HG03469 (cell line): ENCODE measurements at regions not wholly inside any gene's neighbourhood (a gene's known extent, or its start where the extent isn't known, plus 50 kb on each side); places are given as distances from the start of the nearest gene placed in this dataset.

ENCODE experiments used
- ATAC-seq: cut with Tn5 transposase; IDR thresholded peaks from one replicate; pipeline ENCODE4 v1.9.1; 2021; ENCODE audit warnings: mild to moderate bottlenecking, moderate library complexity, moderate number of reproducible peaks; ENCODE audit not compliant: unreplicated experiment

- no peak for ATAC-seq
Measured at GRCh38 chr3:147843331-147843730, 434.2 kb downstream of the ZIC1 start.

- no peak for ATAC-seq
Measured at GRCh38 chr3:147846293-147846692, 437.1 kb downstream of the ZIC1 start.

- no peak for ATAC-seq
Measured at GRCh38 chr3:147846854-147847478, 437.8 kb downstream of the ZIC1 start.

GRCh38 chr3:147851062-147851461 is 441.9 kb downstream of the ZIC1 start:
- ATAC-seq, result no peak

GRCh38 chr3:147854542-147854941 is 445.4 kb downstream of the ZIC1 start:
- no peak for ATAC-seq

GRCh38 chr3:147864754-147865354 is 455.7 kb downstream of the ZIC1 start:
- no peak for ATAC-seq

GRCh38 chr3:147866561-147866960 is 457.4 kb downstream of the ZIC1 start:
- no peak for ATAC-seq

GRCh38 chr3:147872568-147872967 is 463.4 kb downstream of the ZIC1 start:
- no peak for ATAC-seq

GRCh38 chr3:147875498-147875897 is 466.3 kb downstream of the ZIC1 start:
- no peak for ATAC-seq

GRCh38 chr3:147881933-147882332 is 472.8 kb downstream of the ZIC1 start:
- no peak for ATAC-seq

GRCh38 chr3:147886879-147887278 is 477.7 kb downstream of the ZIC1 start:
- no peak for ATAC-seq

GRCh38 chr3:147887797-147888196 is 478.6 kb downstream of the ZIC1 start:
- no peak for ATAC-seq

GRCh38 chr3:147890114-147890513 is 480.9 kb downstream of the ZIC1 start:
- ATAC-seq, result peak; percentile 82

GRCh38 chr3:147895509-147895908 is 486.3 kb downstream of the ZIC1 start:
- no peak for ATAC-seq

GRCh38 chr3:147900851-147901250 is 491.7 kb downstream of the ZIC1 start:
- ATAC-seq, result no peak

- no peak for ATAC-seq
Measured at GRCh38 chr3:147903026-147903425, 493.9 kb downstream of the ZIC1 start.

GRCh38 chr3:147904421-147904820 is 495.3 kb downstream of the ZIC1 start:
- no peak for ATAC-seq

GRCh38 chr3:147906285-147906684 is 497.1 kb downstream of the ZIC1 start:
- no peak for ATAC-seq

GRCh38 chr3:147914532-147914931 is 505.4 kb downstream of the ZIC1 start:
- ATAC-seq, result no peak

- ATAC-seq, result no peak
Measured at GRCh38 chr3:147915057-147915456, 505.9 kb downstream of the ZIC1 start.

GRCh38 chr3:147919496-147919895 is 510.3 kb downstream of the ZIC1 start:
- no peak for ATAC-seq

- no peak for ATAC-seq
Measured at GRCh38 chr3:147921051-147921450, 511.9 kb downstream of the ZIC1 start.

- no peak for ATAC-seq
Measured at GRCh38 chr3:147924755-147925154, 515.6 kb downstream of the ZIC1 start.
